Ovary (tissue), 3 donors: ENCODE measurements at regions not wholly inside any gene's neighbourhood (a gene's known extent, or its start where the extent isn't known, plus 50 kb on each side); places are given as distances from the start of the nearest gene placed in this dataset.

Experiments used
- CTCF ChIP-seq, 3 donors: fragments of 450-650 bp in 2 of 3; fragments of 200-600 bp in 1 of 3; IDR thresholded peaks; one replicate each; pipeline versions ENCODE4 v1.5.1 to v1.8.0; 2016 to 2022; ENCODE audit warnings: antibody characterized with exemption in 3 of 3, mild to moderate bottlenecking in 1 of 3
- POLR2A ChIP-seq: fragments of 450-650 bp; IDR thresholded peaks from one replicate; pipeline ENCODE4 v1.6.1; 2017; ENCODE audit warnings: antibody characterized with exemption, mild to moderate bottlenecking, moderate library complexity
- donor health status: DM: no; HTN: no; CAD: no.

- TF ChIP-seq POLR2A (no peak), CTCF (IDR thresholded peaks at IDR 0.05) (no peak)
Observed at GRCh38 chr9:86676396-86676795, 270.9 kb downstream of the GAS1 start.
